ENCODE measurements at regions not wholly inside any gene's neighbourhood (a gene's known extent, or its start where the extent isn't known, plus 50 kb on each side); places are given as distances from the start of the nearest gene placed in this dataset.

DNA sequence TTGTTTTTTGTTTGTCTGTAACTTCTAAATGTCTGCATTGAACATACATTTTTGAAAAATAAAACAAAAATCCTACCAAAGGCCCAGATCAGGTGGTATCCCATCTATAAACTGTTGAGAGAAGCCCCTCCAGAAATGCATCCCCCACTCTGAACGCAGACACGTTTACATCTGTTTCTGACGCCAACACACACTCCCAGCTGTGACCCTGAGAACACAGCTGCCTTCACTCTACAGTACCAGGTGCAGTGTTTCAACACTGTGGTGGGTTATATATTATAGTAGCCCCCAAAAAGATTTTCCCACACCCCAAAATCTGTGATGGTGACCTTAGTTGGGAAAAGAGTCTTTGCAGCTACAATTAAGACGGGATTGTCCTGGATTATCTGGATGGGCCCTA lies 199.1 kb upstream of the JARID2 start:
- TF ChIP-seq TOX (CRISPR knock-in tag; IDR thresholded peaks at IDR 0.05; ENCODE audit: borderline replicate concordance) (no peak), RARB (CRISPR knock-in tag; IDR thresholded peaks at IDR 0.05) (no peak), ESRRG (CRISPR knock-in tag; IDR thresholded peaks at IDR 0.05) (no peak), ZNF8 (CRISPR knock-in tag; IDR thresholded peaks at IDR 0.05) (no peak), SNAI2 (CRISPR knock-in tag; IDR thresholded peaks at IDR 0.05) (no peak), ZFP30 (CRISPR knock-in tag; IDR thresholded peaks at IDR 0.05) (no peak)
- TF ChIP-seq, protein P1, sequence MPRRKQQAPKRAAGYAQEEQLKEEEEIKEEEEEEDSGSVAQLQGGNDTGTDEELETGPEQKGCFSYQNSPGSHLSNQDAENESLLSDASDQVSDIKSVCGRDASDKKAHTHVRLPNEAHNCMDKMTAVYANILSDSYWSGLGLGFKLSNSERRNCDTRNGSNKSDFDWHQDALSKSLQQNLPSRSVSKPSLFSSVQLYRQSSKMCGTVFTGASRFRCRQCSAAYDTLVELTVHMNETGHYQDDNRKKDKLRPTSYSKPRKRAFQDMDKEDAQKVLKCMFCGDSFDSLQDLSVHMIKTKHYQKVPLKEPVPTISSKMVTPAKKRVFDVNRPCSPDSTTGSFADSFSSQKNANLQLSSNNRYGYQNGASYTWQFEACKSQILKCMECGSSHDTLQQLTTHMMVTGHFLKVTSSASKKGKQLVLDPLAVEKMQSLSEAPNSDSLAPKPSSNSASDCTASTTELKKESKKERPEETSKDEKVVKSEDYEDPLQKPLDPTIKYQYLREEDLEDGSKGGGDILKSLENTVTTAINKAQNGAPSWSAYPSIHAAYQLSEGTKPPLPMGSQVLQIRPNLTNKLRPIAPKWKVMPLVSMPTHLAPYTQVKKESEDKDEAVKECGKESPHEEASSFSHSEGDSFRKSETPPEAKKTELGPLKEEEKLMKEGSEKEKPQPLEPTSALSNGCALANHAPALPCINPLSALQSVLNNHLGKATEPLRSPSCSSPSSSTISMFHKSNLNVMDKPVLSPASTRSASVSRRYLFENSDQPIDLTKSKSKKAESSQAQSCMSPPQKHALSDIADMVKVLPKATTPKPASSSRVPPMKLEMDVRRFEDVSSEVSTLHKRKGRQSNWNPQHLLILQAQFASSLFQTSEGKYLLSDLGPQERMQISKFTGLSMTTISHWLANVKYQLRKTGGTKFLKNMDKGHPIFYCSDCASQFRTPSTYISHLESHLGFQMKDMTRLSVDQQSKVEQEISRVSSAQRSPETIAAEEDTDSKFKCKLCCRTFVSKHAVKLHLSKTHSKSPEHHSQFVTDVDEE (CRISPR knock-in tag; IDR thresholded peaks at IDR 0.05): no peak
- ATAC-seq: no peak

DNA sequence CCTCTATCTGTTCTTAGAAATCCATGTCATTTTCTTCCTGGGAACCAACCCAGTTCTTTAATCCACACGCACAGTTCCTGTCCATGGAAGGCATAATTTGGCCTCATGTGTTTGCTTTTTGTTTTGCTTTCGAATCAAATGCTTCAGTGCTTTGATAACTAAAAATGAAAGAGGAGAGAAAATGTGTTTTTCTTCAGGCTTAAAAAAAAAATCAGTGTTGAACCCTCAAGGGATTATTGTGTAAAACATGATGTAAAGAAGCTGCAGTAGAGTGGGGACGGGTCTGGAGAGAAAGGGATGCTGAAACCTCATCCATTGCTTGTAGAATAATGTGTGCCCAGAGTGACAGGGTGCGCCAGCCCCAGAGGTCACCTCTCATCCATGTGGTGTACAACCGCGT lies 197.5 kb upstream of the JARID2 start:
- no peak for ATAC-seq

DNA sequence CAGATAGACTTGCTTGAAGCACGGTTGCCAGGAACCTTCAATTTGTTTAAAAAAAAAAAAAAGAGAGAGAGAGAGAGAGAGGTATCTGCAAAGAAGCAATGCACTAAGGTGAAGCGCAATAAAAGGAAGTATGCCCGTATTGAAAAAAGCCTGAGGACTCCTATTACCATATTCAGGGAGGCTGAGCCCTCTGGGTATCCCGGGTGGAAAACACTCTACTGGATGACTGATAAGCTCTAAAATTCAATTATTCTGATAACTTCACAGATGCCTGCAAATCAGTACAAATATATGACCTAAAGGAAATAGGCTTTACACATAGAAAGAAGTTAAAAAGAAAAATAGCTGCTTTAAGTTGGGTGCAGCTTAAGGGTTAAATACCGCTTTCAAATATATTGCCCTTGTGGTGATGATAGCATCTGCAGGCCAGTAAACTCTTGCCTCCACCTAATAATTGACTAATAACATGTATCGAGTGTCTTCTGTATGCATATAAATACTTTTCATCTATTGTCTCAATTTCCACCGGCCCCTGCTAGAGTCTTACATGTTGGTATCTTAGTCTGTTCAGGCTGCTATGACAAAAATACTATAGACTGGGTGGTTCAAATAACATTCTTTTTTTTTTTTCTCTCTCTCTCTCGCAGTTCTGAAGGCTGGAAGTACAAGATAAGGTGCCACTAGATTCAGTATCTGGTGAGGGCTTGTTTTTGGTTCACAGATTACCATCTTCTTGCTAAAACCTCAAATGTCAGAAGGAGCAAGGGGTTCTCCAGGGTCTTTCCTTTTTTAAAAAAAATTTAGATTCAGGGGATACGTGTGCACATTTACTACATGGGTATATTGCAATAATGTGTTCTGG lies 187.4 kb upstream of the JARID2 start:
- ATAC-seq: no peak

More for the DNA sequence above, 197.5 kb upstream of the JARID2 start:
- TF ChIP-seq GLIS3 (CRISPR knock-in tag; IDR thresholded peaks at IDR 0.05) (no peak), BACH2 (CRISPR knock-in tag; IDR thresholded peaks at IDR 0.05; ENCODE audit: borderline replicate concordance) (no peak), ZC3H10 (CRISPR knock-in tag; IDR thresholded peaks at IDR 0.05) (no peak), OSR1 (CRISPR knock-in tag; IDR thresholded peaks at IDR 0.05) (no peak), SNAI2 (CRISPR knock-in tag; IDR thresholded peaks at IDR 0.05) (no peak), TCF4 (CRISPR knock-in tag; IDR thresholded peaks at IDR 0.05; ENCODE audit: borderline replicate concordance) (no peak), ZNF70 (CRISPR knock-in tag; IDR thresholded peaks at IDR 0.05) (no peak)
- TF ChIP-seq, protein P1 (CRISPR knock-in tag; IDR thresholded peaks at IDR 0.05): no peak
- TF ChIP-seq, protein P2, sequence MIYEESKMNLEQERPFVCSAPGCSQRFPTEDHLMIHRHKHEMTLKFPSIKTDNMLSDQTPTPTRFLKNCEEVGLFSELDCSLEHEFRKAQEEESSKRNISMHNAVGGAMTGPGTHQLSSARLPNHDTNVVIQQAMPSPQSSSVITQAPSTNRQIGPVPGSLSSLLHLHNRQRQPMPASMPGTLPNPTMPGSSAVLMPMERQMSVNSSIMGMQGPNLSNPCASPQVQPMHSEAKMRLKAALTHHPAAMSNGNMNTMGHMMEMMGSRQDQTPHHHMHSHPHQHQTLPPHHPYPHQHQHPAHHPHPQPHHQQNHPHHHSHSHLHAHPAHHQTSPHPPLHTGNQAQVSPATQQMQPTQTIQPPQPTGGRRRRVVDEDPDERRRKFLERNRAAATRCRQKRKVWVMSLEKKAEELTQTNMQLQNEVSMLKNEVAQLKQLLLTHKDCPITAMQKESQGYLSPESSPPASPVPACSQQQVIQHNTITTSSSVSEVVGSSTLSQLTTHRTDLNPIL (CRISPR knock-in tag; IDR thresholded peaks at IDR 0.05; ENCODE audit: low read depth): no peak
- TF ChIP-seq, protein P3, sequence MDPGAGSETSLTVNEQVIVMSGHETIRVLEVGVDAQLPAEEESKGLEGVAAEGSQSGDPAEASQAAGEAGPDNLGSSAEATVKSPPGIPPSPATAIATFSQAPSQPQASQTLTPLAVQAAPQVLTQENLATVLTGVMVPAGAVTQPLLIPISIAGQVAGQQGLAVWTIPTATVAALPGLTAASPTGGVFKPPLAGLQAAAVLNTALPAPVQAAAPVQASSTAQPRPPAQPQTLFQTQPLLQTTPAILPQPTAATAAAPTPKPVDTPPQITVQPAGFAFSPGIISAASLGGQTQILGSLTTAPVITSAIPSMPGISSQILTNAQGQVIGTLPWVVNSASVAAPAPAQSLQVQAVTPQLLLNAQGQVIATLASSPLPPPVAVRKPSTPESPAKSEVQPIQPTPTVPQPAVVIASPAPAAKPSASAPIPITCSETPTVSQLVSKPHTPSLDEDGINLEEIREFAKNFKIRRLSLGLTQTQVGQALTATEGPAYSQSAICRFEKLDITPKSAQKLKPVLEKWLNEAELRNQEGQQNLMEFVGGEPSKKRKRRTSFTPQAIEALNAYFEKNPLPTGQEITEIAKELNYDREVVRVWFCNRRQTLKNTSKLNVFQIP (CRISPR knock-in tag; IDR thresholded peaks at IDR 0.05; ENCODE audit: borderline replicate concordance, low read depth): no peak
- TF ChIP-seq, protein P4, sequence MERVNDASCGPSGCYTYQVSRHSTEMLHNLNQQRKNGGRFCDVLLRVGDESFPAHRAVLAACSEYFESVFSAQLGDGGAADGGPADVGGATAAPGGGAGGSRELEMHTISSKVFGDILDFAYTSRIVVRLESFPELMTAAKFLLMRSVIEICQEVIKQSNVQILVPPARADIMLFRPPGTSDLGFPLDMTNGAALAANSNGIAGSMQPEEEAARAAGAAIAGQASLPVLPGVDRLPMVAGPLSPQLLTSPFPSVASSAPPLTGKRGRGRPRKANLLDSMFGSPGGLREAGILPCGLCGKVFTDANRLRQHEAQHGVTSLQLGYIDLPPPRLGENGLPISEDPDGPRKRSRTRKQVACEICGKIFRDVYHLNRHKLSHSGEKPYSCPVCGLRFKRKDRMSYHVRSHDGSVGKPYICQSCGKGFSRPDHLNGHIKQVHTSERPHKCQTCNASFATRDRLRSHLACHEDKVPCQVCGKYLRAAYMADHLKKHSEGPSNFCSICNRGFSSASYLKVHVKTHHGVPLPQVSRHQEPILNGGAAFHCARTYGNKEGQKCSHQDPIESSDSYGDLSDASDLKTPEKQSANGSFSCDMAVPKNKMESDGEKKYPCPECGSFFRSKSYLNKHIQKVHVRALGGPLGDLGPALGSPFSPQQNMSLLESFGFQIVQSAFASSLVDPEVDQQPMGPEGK (CRISPR knock-in tag; IDR thresholded peaks at IDR 0.05; ENCODE audit: borderline replicate concordance): no peak

More for the DNA sequence above, 187.4 kb upstream of the JARID2 start:
- TF ChIP-seq GLIS3 (CRISPR knock-in tag; IDR thresholded peaks at IDR 0.05) (no peak), TCF4 (CRISPR knock-in tag; IDR thresholded peaks at IDR 0.05; ENCODE audit: borderline replicate concordance) (peak; percentile 67), CSDC2 (CRISPR knock-in tag; IDR thresholded peaks at IDR 0.05) (no peak), ZNF565 (CRISPR knock-in tag; conservative IDR thresholded peaks at IDR 0.05; ENCODE audit: low read depth) (no peak), ZNF70 (CRISPR knock-in tag; IDR thresholded peaks at IDR 0.05) (no peak)
- TF ChIP-seq, protein P1 (CRISPR knock-in tag; IDR thresholded peaks at IDR 0.05): no peak
